ELF-1 (cell line): ENCODE measurements at regions not wholly inside any gene's neighbourhood (a gene's known extent, or its start where the extent isn't known, plus 50 kb on each side); places are given as distances from the start of the nearest gene placed in this dataset.
"Not testable (repeated sequence)": the region's sequence is repeated elsewhere in the genome, so short reads cannot be mapped to it uniquely, and the experiment has no call there.

Source experiments
- DNase-seq: peaks from one replicate; pipeline ENCODE4 v3.0.0-alpha.2; 2016; ENCODE audit warnings: low read depth, low spot score

DNA sequence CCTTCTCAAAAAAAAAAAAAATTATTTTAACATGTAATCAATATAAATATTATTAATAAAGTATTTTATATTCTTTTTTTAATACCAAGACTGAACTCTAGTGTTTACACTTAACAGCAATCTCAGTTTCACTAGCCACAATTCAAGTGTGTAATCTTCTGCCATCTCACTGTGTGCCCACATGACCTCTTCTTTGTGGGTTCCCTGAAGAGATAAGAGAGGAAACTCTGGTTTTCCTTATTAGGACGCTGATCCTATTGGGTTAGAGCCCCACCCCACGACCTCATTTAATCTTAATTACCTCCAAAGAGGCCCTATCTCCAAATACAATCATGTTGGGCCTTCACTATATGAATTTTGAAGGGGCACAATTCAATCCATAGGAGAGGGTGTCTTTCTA lies 177.6 kb downstream of the STK31 start:
- DNase-seq, result no peak

DNA sequence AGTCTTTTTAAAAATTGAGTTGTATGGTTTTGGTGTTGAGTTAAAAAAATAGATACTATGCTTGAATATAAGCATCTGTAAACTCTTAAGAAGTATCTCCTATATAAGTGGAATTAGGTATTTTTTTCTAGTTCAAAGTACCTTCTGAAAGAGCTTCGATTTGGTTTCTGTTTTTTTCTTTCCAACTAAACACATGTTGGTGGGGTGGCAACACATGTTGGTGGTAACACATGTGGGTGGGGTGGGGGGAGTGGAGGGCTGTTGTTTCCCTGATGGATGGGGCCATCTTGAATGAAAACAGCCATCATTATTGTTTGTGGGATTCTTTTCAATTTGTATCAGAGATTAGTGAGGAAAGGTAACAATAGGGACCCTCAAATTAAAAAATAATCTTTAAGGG lies 178.9 kb downstream of the STK31 start:
- DNase-seq, result no peak

DNA sequence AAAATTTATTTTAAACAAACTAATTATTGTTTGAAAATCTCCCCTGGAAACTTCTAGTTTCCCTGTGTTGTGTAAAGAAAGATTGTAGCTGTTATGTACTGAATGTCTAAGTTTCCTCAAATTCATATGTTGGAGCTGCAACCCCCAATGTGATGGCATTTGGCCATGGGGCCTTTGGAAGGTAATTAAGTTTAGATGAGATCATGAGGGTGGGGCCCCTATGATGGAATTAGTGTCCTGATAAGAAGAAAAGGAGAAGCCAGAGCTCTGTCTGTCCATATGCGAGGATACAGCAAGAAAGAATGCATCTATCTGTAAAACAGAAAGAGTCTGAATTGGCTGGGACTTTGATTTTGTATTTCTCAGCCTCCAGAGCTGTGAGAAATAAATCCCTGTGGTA lies 179.5 kb downstream of the STK31 start:
- no peak for DNase-seq

DNA sequence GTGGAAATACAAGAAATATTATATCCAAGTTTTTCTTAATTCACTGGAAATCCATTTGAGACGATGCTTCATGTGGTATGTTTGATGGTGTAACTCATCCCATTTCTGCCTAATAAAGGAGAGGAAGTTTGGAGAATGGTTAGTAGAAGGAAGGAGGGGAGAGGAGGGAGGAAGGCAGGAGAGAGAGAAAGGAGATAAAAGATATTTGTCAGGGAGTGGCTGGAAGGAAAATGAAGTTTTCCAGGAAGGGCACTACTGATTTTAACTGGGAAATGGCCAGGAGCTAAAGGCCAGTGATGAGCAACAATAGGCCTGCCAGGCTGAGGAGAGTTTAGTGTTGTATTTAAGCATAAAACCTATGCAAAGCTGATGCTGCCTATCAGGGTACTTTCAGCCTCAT lies 182.0 kb downstream of the STK31 start:
- no peak for DNase-seq

DNA sequence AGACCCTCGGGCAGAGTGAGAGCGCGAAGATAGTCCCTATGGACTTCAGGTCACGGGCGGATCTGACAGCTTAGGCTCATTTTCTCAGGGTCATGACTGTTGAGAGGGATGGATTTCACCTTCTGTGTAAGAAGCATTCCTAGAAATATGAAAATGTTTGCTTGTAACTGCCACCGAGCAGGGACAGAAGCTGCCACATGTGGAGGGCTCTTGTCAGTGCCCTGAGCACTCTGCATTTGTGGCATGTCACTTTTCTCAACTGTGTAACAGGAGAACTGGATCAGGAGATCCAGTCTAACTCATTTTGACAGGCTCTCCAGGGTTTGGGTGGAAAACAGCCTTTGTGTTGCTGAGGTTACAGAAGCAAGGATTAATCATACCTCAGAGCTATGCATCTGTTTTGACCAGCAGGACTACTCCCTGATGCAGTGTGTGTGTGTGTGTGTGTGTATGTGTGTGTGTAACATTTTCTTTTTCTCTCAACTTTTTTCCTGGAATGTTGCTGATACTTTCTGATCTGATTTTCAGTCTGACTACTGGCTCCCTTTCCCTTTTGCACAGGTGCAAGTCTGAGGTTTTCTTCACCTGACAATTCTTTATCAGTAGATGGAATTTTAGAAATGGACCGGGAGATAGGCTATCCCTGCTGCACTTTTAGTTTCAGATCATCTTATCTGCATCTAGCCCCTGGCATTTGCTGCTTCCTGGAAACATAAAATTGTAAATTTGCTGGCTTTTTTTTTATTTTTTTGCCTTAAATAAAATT lies 183.3 kb downstream of the STK31 start:
- peak; percentile 4 for DNase-seq

DNA sequence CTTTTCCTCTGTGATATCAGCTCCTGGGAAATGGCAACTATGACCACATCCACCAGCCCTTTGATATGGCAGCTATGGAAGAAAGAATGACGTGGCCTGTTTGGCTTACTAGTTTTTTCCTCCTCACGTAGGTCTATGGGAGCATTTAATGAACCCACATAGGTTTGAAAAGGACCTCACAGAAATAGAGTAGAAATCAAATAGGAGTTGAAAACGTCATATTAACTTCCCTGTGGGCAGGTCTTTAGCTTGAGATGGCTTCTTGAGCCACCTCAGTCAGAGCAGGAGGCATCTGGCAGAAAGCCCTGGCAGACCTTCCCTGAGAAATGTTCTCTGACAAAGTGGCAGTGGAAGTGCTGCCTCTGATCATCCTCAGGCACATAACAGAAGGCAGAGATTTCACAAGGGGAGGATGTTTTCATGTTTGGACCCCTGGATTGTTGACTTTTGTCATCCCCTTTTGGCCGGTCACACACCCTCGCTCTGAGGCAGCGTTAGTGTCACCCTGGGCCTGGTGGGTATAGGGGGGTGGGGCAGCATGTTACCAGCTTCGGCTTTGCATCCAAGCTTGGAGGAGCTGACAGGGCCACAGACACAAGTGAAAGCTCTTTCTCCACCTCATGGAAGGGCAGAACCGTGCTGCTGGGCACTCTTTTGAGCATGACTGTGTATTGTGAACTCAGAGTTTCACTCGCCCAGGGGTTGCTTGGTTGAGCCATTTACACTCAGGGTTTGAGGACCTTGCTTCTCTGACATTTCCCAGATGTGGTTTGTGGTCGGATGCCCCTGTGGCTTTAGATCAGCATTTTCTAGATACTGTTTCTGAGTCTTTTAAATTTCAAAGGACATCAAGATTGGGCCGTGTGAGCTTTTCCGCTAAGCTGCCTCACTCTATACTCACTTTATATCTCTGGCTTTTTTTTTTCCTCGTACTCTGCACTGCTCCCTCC lies 184.2 kb downstream of the STK31 start:
- DNase-seq, result peak; percentile 7

DNA sequence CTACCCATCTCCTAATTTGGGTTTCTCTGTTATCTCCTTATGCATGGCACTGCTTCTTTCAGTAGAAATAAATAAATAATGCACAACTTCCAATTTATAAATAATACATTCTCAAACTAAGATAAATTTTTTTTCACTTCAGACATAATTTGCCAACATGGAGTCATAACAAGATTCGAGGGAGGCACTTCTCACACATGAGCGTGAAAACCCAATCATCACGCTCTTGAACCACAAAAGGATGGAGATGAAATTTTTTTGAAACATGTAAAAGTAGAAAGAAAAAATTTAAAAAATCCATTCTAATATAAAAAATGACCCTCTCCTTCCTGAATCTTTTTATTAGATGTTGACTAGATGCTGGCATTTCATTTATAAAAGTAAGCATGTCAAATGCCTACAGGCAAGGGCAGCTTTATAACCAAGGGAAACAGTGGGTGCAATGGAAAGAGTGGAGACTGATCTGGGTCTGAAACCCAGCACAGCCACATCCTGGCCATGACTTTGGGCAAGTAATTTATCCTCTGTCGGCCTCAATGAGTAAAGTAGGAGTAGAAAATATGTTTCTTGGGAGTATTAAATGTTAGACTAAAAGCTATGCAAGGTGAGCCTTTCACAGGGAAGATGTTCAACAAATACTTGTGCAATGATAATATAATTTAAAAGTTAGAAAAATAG lies 185.0 kb downstream of the STK31 start:
- DNase-seq, result no peak

DNA sequence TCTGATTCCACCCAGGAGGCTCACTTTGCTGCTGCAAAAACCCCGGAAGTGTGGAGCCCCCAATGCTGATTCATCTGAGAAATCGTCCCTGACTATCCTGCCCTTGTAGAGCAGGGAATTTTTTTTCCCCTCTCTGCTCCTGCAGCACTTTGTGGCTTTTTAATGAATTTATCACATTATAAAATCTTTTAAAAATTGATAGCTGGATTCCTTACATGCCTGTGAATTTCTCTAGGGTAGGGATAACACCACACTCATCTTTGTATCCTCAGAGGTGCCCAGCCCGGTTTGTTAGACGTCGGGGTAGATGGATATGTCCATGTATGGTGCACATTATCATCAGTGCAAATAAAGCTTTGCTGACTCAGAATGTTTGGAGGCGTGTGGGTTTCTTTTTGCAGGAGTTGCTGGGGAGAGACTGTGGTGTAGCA lies 185.7 kb downstream of the STK31 start:
- no peak for DNase-seq

DNA sequence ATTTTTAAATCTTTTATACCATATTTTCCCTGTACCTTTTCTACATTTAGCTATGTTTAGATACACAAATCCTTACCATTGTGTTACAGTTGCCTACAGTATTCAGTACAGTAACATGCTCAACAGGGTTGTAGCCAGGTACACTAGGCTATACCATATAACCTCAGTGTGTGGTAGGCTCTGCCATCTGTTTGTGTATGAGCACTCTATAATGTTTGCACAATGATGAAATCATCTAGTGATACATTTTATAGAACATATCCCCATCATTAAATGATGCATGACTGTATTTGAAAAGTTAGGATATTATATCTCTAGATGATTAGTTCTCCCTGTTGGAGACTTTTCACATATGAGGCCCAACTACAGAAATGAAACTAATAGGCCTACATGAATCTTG lies 188.6 kb downstream of the STK31 start:
- no peak for DNase-seq

DNA sequence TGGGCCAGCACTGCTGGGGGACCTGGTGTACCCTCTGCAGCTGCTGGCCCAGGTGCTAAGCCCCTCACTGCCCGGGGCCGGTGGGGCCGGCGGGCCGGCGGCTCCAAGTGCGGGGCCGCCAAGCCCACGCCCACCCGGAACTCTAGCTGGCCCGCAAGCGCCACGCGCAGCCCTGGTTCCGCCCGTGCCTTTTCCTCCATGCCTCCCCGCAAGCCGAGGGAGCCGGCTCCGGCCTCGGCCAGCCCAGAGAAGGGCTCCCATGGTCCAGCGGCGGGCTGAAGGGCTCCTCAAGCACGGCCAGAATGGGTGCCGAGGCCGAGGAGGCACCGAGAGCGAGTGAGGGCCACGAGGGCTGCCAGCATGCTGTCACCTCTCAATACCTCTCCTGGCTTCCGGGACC lies 194.9 kb downstream of the STK31 start:
- not testable (repeated sequence) for DNase-seq

DNA sequence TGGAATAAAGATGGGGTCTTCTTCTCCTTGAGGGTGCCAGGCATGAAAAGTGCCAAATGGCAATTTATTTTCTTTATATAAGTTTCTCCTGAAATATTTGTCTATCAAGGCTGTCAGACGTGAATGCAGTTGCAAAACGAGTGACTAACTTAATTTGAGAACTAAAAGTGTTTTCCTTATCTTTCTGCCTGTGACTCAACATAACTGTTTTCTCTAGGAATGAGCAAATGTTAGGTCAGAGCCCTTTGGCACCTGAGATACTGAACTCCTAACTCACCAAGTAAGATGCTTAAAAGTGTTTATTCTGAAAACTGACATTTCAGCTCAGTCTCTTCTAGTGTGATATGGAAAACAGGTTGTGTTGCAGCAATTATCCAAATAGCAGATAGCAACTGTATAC lies 197.0 kb downstream of the STK31 start:
- no peak for DNase-seq

DNA sequence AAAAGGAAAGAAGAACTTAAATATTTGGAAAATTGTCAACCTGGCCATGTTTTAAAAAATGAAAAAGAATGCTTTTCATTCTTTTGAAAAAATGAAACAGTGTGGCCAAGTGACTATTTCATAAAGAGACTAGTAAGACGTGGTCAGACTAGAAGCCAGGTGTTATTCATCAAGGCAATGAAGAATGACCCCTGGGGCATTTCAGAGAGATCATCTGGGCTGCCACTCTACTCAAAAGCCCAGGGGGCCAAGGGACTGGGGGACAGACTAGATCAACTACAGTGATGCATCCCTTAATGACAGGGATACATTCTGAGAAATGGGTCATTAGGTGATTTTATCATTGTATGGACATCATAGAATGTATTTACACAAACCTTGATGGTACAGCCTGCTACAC lies 199.4 kb downstream of the STK31 start:
- no peak for DNase-seq

DNA sequence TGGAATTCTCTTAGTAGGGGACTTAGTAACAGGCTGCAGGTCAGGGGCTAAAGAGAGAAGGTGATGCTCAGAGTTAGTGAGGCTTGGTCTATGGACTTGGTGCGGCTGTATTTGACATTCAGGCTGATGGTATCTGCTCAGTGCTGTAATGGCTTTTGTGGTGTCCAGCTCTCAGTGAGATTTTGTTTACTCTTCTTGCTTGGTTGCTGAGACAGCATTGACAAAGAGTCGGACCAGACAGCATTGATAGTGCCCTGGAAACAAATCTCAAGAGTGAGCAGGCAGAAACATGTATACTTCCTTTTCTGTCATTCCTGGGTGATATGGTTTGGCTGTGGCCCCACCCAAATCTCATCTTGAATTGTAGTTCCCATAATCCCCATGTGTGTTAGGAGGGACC lies 202.0 kb downstream of the STK31 start:
- no peak for DNase-seq

DNA sequence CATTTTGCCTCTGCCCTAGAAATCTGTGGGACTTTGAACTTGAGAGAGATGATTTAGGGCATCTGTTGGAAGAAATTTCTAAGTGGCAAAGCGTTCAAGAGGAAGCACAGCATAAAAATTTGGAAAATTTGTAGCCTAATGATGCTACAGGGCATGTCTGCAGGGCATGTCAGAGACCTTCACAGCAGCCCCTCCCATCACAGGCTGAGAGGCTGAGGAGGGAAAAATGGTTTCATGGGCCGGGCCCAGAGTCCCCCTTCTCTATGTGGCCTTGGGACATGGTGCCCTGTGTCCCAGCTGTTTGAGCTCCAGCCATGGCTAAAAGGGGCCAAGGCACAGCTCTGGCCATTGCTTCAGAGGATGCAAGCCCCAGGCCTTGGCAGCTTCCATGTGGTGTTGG lies 203.0 kb downstream of the STK31 start:
- no peak for DNase-seq

DNA sequence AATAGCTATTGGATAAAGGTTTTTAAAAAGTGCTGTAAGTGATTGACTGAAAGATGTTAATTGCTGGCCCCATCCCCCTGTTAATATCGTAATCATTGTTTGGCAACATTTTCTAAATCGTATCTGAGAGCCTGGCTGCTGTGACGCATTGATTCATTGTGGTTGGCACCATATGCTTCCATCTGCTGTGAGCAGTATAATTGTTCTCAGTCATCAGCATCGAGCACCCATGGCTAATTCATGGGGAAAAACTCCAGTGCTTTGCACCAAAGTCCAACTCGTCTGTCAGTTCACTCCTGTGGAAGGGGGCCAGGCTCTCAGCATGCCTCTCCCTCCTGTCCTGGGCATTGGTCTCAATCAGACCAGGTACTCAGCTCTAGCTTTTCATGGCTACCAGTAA lies 205.2 kb downstream of the STK31 start:
- no peak for DNase-seq

DNA sequence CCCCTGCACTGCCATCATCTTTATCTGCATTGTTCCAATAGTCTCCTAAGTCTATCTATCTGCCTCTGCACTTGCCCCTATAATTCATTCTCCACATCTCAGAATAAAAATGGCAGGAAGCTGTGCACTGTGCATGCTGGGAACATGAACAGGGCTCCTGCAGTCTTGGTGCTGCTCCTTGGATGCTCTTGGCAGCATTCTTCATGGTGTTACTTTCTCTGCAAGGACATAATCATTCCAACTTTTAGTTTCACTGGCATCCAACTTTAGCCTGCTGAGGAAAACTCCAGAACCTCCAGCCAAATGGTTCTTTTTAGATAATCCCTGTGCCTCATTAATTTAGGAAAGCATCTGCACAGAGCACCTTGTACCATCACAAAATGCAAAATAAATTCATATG lies 208.3 kb downstream of the STK31 start:
- DNase-seq, result no peak

DNA sequence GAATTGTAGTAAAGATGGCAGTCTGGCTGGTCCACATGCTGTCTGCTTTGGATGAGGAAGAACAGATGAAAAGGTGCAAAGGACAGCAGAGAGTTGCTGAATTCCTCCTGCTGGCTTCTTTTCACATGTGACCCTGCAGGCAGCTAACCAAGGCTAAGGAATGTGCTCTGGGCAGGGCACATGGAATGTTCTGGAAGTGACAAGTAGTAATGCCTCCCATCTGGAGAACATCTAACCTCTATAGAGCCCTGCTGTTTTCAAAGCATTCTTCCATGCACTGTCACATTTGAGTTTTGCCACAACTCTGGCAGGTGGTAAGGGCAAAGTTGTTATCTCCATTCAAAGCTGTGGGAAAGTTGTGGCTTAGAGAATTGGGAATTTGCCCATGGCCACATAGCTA lies 208.8 kb downstream of the STK31 start:
- peak; percentile 89 for DNase-seq

DNA sequence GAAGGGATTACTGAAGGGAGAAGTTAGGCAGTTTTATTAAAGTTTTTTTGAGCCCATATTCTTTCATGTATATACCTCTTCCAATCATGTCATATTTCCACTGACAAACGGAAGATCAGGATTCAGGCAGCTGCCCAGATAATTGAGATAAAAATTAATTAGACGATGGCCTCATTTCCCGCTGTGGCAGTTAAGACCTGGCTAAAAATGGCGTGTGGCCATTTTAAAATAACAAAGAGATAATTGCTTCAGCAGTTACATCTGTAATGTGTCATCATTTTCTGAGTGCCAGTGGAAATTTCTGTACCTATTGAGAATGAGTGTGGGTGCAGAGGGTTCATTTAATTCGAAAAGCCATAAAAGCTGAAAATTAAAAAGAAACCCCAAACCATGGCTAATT lies 215.1 kb downstream of the STK31 start:
- no peak for DNase-seq

DNA sequence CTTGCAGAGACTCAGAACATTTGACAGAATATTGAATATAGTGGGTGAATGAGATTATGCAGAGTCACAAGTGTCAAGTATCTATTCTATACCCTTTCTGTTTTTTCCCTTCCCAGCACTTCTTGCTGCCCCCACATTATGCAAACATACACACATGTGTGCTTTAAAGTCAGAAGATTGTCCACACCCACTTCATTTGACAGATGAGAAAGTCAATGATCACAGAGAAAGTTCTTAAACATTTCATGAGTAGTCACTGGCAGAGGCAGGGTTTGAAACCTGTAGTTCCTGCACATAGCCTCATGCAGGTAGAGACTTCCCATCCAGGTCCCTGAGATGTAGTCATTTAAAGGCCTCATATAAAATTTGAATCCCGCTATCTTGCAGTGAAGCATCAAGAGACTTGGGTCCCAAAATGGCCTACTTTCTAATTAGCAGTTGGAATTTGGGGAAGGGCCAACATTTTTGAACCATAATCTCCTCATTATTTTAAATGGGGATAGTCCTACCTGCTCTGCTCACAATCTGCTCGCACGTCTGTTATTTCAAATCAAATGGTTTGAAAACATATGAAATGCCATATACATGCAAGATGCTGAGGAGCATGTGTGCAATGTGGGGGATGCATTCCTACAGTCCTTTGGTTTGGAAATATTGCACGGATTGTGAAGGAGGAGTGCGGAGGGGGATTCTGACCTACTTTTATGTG lies 217.8 kb downstream of the STK31 start:
- DNase-seq, result no peak

DNA sequence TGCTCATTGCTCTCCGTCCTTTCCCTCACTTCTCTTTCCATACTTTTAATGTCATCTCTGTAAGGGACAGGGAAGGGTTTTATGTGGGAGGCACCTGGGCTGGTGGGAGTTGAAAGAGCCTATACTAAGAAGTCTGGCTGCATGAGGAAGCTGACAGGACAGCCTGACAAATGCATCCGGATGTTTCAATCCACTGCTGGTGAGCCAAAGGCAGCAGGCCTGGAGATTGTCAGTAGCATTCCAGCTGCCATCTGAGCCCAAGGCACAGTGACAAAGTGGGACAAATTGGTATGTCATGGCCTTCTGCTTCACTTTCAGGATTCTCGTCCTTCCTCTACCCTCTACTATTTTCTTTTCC lies 218.4 kb downstream of the STK31 start:
- DNase-seq, result peak; percentile 66

DNA sequence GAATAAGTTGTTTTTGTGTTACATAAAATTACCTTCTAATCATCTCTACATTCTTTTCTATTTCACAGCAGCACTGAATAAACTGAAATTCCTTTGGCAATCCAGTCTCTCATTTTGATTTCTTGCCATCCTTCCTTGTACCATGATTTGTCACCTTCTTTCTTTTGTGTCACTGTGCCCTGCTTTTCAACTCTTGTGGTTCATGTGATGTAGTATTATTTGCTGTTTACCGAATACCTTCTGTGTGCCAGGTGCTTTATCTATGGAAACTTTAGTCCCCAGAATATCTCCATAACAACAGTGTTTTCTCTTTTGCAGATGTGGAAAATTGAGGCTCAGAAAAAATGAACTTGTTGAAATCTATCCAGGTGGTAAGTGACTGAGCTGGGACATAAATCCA lies 220.3 kb downstream of the STK31 start:
- no peak for DNase-seq

DNA sequence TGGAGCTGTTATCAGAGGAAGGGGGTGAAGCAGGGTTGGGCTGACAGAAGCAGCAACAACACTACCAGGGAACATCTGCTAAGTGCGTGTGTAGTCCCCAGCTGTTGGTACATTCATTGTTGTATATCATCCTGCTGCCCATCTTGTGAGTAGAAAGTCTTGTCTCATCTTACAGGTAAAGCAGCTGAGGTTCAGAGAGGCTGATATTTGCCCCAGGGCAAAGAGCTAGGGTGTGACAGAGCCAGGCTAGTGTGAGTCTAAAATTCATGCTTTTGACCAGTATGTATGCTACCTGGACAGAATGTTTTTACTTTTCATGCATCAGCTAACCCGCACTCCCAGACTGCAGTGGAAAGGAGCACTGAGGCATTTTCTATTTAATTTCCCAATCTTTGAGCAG lies 221.6 kb downstream of the STK31 start:
- DNase-seq, result peak; percentile 18
